Liver (tissue), 8 donors: ENCODE measurements at regions not wholly inside any gene's neighbourhood (a gene's known extent, or its start where the extent isn't known, plus 50 kb on each side); places are given as distances from the start of the nearest gene placed in this dataset.

Experiments used
- DNase-seq: peaks from one replicate; pipeline ENCODE4 v3.0.0-alpha.2; 2017; ENCODE audit warnings: low spot score
- H3K27ac ChIP-seq, 2 donors: one replicate each; pipeline ENCODE4 v1.7.0; 2013; ENCODE audit warnings: inconsistent platforms in 2 of 2, low read length in 2 of 2, control low read depth in 1 of 2, low read depth in 1 of 2, mild to moderate bottlenecking in 1 of 2
- H3K27me3 ChIP-seq, 4 donors: one replicate each; pipeline versions ENCODE4 v1.6.1 to v1.7.0; 2013; ENCODE audit warnings: low read length in 3 of 4, inconsistent platforms in 1 of 4, mild to moderate bottlenecking in 1 of 4, moderate library complexity in 1 of 4; ENCODE audit not compliant: control insufficient read depth in 4 of 4, insufficient read depth in 4 of 4
- H3K36me3 ChIP-seq, 4 donors: one replicate each; pipeline versions ENCODE4 v1.6.1 to v1.7.0; 2013; ENCODE audit warnings: low read length in 3 of 4, mild to moderate bottlenecking in 3 of 4, low read depth in 1 of 4, moderate library complexity in 1 of 4; ENCODE audit not compliant: control insufficient read depth in 4 of 4, insufficient read depth in 3 of 4
- H3K4me1 ChIP-seq, 4 donors: one replicate each; pipeline versions ENCODE4 v1.6.1 to v1.7.0; 2013; ENCODE audit warnings: low read length in 3 of 4, mild to moderate bottlenecking in 3 of 4, moderate library complexity in 1 of 4; ENCODE audit not compliant: control insufficient read depth in 4 of 4, insufficient read depth in 4 of 4
- H3K4me3 ChIP-seq, 3 donors: one replicate each; pipeline versions ENCODE4 v1.6.1 to v1.7.0; 2013; ENCODE audit warnings: low read length in 3 of 3, control low read depth in 1 of 3, low read depth in 1 of 3, mild to moderate bottlenecking in 1 of 3
- H3K9ac ChIP-seq, 2 donors: one replicate each; pipeline ENCODE4 v1.7.0; 2013; ENCODE audit warnings: low read length in 2 of 2, mild to moderate bottlenecking in 2 of 2, moderate library complexity in 2 of 2, control low read depth in 1 of 2, low read depth in 1 of 2
- H3K9me3 ChIP-seq, 4 donors: one replicate each; pipeline versions ENCODE4 v1.6.1 to v1.7.0; 2013; ENCODE audit warnings: low read length in 3 of 4; ENCODE audit not compliant: control insufficient read depth in 4 of 4
- CTCF ChIP-seq: fragments of 150-350 bp; IDR thresholded peaks from 2 replicates; pipeline ENCODE4 v1.5.1; 2017; ENCODE audit warnings: improper control_type of control experiment, low read depth, low read length; ENCODE audit not compliant: missing input control
- FOXA2 ChIP-seq: IDR thresholded peaks from 2 replicates; pipeline ENCODE4 v1.6.1; 2016; ENCODE audit warnings: antibody characterized with exemption
- GABPA ChIP-seq, 2 donors: IDR thresholded peaks in 1 of 2; conservative IDR thresholded peaks in 1 of 2; 2 replicates each; pipeline ENCODE4 v1.6.1; 2016; ENCODE audit warnings: antibody characterized with exemption in 2 of 2, mild to moderate bottlenecking in 1 of 2, moderate library complexity in 1 of 2
- HNF4A ChIP-seq, 2 donors: conservative IDR thresholded peaks; 2 replicates each; pipeline ENCODE4 v1.6.1; 2016; ENCODE audit warnings: antibody characterized with exemption in 2 of 2, mild to moderate bottlenecking in 2 of 2
- HNF4G ChIP-seq: IDR thresholded peaks from 2 replicates; pipeline ENCODE4 v1.6.1; 2016; ENCODE audit warnings: antibody characterized with exemption
- NR2F2 ChIP-seq: IDR thresholded peaks from 2 replicates; pipeline ENCODE4 v1.6.1; 2016; ENCODE audit warnings: antibody characterized with exemption
- REST ChIP-seq: IDR thresholded peaks from 2 replicates; pipeline ENCODE4 v1.6.1; 2016; ENCODE audit warnings: antibody characterized with exemption, mild to moderate bottlenecking
- RXRA ChIP-seq, 2 donors: IDR thresholded peaks; 2 replicates each; pipeline ENCODE4 v1.6.1; 2017 to 2018; ENCODE audit warnings: antibody characterized with exemption in 2 of 2, mild to moderate bottlenecking in 1 of 2
- SP1 ChIP-seq: IDR thresholded peaks from 2 replicates; pipeline ENCODE4 v1.6.1; 2018; ENCODE audit warnings: antibody characterized with exemption, mild to moderate bottlenecking
- TAF1 ChIP-seq: conservative IDR thresholded peaks from 2 replicates; pipeline ENCODE4 v1.6.1; 2016; ENCODE audit warnings: antibody characterized with exemption, mild to moderate bottlenecking
- ZBTB33 ChIP-seq: IDR thresholded peaks from 2 replicates; pipeline ENCODE4 v1.6.1; 2016; ENCODE audit warnings: antibody characterized with exemption
- WGBS: extraction: QIAGEN DNeasy Blood & Tissue Kit; methylation state at CpG from one replicate; pipeline ENCODE4 v1.1.7; 2013; 5-methylcytosine and 5-hydroxymethylcytosine counted together
- TF ChIP-seq, protein P1 (sequence below): IDR thresholded peaks from 2 replicates; pipeline ENCODE4 v1.6.1; 2016; ENCODE audit warnings: antibody characterized with exemption
- donor health status: healthy.
- donor health status: healthy.
- donor health status: healthy.
- donor health status: healthy.
- donor health status: healthy.

DNA sequence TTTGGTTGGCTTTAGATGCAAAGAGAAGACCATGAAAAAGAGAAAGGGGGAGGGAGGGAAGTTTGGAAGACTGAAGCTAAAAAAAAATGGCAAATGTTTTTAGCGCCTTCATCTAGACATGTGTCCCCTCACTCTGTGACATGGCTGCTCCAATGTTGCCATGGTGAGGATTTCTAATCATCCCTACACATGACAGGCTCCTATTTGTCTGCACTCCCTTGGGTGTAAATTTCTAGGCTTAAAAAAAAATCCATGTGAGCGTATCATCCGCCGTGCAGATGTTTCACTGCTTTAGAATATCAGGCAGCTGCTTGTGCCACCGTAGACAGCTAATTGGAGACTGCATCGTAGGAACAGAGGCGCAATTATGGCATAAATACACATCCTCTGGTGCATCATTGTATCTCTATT is 761.1 kb upstream of the MMS22L start:
- no peaks in the 10 kb centered on the region for H3K36me3 ChIP-seq
- WGBS: 81% methylated on average over 7 of the region's 7 CpGs
- no peak overlapping the region for H3K9ac ChIP-seq
- H3K27ac ChIP-seq: no peak overlapping the region
- no peaks in the 10 kb centered on the region for H3K9me3 ChIP-seq
- H3K4me1 ChIP-seq: no peaks in the 10 kb centered on the region
- no peak overlapping the region for H3K4me3 ChIP-seq
- no peak for DNase-seq
- peaks cover 0 to 4% (median 1%) of the 10 kb centered on the region in 4 donors for H3K27me3 ChIP-seq
- TF ChIP-seq HNF4G: no peak
- no peak for TF ChIP-seq GABPA (IDR thresholded peaks at IDR 0.05 in 1 of 2, conservative IDR thresholded peaks at IDR 0.05 in 1 of 2)
- TF ChIP-seq REST: no peak
- no peak for TF ChIP-seq CTCF
- no peak for TF ChIP-seq RXRA (IDR thresholded peaks at IDR 0.05)
- no peak for TF ChIP-seq FOXA2

- DNase-seq: no peak
Measured at GRCh38 chr6:98044791-98045470, 761.9 kb upstream of the MMS22L start.

More at GRCh38 chr6:98044791-98045470, 761.9 kb upstream of the MMS22L start:
- peaks cover 0 to 4% (median 1%) of the 10 kb centered on the region in 4 donors for H3K27me3 ChIP-seq
- H3K36me3 ChIP-seq: no peaks in the 10 kb centered on the region
- no peaks in the 10 kb centered on the region for H3K9me3 ChIP-seq
- H3K9ac ChIP-seq: no peak overlapping the region
- no peaks in the 10 kb centered on the region for H3K4me1 ChIP-seq
- TF ChIP-seq HNF4G: no peak
- no peak for TF ChIP-seq CTCF
- no peak for TF ChIP-seq SP1
- no peak for TF ChIP-seq ZBTB33
- TF ChIP-seq, protein P1, sequence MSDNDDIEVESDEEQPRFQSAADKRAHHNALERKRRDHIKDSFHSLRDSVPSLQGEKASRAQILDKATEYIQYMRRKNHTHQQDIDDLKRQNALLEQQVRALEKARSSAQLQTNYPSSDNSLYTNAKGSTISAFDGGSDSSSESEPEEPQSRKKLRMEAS: no peak
- TF ChIP-seq HNF4A (conservative IDR thresholded peaks at IDR 0.05): no peak
- TF ChIP-seq REST: no peak
- TF ChIP-seq GABPA (IDR thresholded peaks at IDR 0.05 in 1 of 2, conservative IDR thresholded peaks at IDR 0.05 in 1 of 2): no peak
- TF ChIP-seq NR2F2: no peak
- no peak for TF ChIP-seq TAF1
- TF ChIP-seq FOXA2: no peak
- no peak for TF ChIP-seq RXRA (IDR thresholded peaks at IDR 0.05)
- H3K27ac ChIP-seq: no peak overlapping the region
- WGBS: 38% methylated on average over 7 of the region's 7 CpGs
- no peak overlapping the region for H3K4me3 ChIP-seq
